ENCODE measurements at regions not wholly inside any gene's neighbourhood (a gene's known extent, or its start where the extent isn't known, plus 50 kb on each side); places are given as distances from the start of the nearest gene placed in this dataset.

GRCh38 chr1:60868901-60869663 is 213.3 kb upstream of the NFIA start:
- TF ChIP-seq CTCF (IDR thresholded peaks at IDR 0.05; ENCODE audit: low read depth, low read length, missing input control) (no peak), TAF1 (conservative IDR thresholded peaks at IDR 0.05) (no peak), RAD21 (IDR thresholded peaks at IDR 0.05) (no peak), EGR1 (IDR thresholded peaks at IDR 0.05; ENCODE audit: low read depth in 2 of 2) (no peak), ATF3 (IDR thresholded peaks at IDR 0.05) (no peak), FOXA1 (IDR thresholded peaks at IDR 0.05) (no peak), ZBTB33 (IDR thresholded peaks at IDR 0.05) (no peak), YY1 (IDR thresholded peaks at IDR 0.05) (no peak), JUND (IDR thresholded peaks at IDR 0.05) (no peak), MAX (IDR thresholded peaks at IDR 0.05) (no peak)
